ENCODE measurements at regions not wholly inside any gene's neighbourhood (a gene's known extent, or its start where the extent isn't known, plus 50 kb on each side); places are given as distances from the start of the nearest gene placed in this dataset.

DNA sequence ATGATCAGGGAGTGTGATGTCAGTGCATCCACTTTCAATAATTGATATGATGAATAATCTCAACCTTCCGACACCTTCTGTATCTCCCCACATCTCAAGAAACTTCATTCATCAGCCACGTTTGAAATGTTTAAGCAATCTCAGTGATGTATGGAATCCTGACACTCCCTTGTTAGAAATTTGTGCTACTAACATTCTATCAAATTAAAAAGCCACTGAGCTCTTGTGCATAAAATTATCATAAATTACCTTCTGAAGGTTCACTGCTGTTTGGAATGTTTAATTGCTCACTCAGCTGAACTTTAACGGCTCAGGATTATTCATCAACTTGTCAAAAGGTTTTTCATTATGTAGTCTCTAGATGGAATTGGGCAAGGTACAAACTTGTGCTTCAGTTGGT lies 108.4 kb upstream of the DPH6 start:
- no TSS peak for BruUV-seq (replicated peaks)
- Histone ChIP-seq H3K4me3 (no peak overlapping the region), H3K36me3 (ENCODE audit: control insufficient read depth, insufficient read depth, low read length) (no peaks in the 10 kb centered on the region), H4K20me1 (replicated peaks; ENCODE audit: control insufficient read depth, insufficient read depth, low read length) (no peaks in the 10 kb centered on the region), H3K4me2 (ENCODE audit: insufficient read depth, low read length) (no peak overlapping the region), H3K9ac (ENCODE audit: insufficient read depth in 1 of 2, low read depth in 2 of 2, low read length in 2 of 2) (no peak overlapping the region), H3K9me3 (replicated peaks; ENCODE audit: control insufficient read depth, insufficient read depth, low read depth, low read length) (no peaks in the 10 kb centered on the region; the same call in 1 of the 2 replicates), H3K79me2 (ENCODE audit: control insufficient read depth, insufficient read depth, low read length) (no peaks in the 10 kb centered on the region), H3K4me1 (replicated peaks in 1 of 2; ENCODE audit: control insufficient read depth in 2 of 2, insufficient read depth in 2 of 2, low read length in 2 of 2) (no peaks in the 10 kb centered on the region), H3K9me1 (ENCODE audit: control insufficient read depth, insufficient read depth, low read length) (no peaks in the 10 kb centered on the region), H3K27ac (ENCODE audit: extremely low read depth, low read depth, low read length) (no peak overlapping the region), H2AFZ (ENCODE audit: low read depth, low read length) (no peak overlapping the region), H3K27me3 (ENCODE audit: control insufficient read depth in 2 of 2, insufficient read depth in 2 of 2, low read length in 2 of 2) (no peaks in the 10 kb centered on the region)
- WGBS (ENCODE audit: insufficient coverage, low coverage, missing lambda C conversion rate) = 11% methylated on average over 3 of the region's 3 CpGs
- ChIA-PET CTCF (ENCODE audit: low intra/inter-chr PET ratio) (no interaction called here), POLR2A (interaction anchor here (1.2 kb wide), 1 partner anchor 68 kb away, joined by 3 read pairs; no protein-coding TSS in a partner anchor)
- DNase-seq (ENCODE audit: extremely low read depth in 1 of 4, low spot score in 3 of 4) (no peak), ATAC-seq (no peak), FAIRE-seq (no peak)
- intact Hi-C loops (cut with micrococcal nuclease) = no loop called here
- TF ChIP-seq PRDM10 (IDR thresholded peaks at IDR 0.05; ENCODE audit: partially characterized antibody) = no peak
- no peak for TF ChIP-seq TSC22D4 (tag; IDR thresholded peaks at IDR 0.05)
- no peak for TF ChIP-seq WHSC1 (IDR thresholded peaks at IDR 0.05; ENCODE audit: low read length)
- TF ChIP-seq, protein P1, sequence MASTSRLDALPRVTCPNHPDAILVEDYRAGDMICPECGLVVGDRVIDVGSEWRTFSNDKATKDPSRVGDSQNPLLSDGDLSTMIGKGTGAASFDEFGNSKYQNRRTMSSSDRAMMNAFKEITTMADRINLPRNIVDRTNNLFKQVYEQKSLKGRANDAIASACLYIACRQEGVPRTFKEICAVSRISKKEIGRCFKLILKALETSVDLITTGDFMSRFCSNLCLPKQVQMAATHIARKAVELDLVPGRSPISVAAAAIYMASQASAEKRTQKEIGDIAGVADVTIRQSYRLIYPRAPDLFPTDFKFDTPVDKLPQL (IDR thresholded peaks at IDR 0.05; ENCODE audit: extremely low read depth, insufficient read length) = no peak
- TF ChIP-seq CBFA2T2 (conservative IDR thresholded peaks at IDR 0.05) = no peak
- no peak for TF ChIP-seq POLR2A (conservative IDR thresholded peaks at IDR 0.05)
- TF ChIP-seq ZNF561 (CRISPR knock-in tag; conservative IDR thresholded peaks at IDR 0.05) = no peak
- no peak for TF ChIP-seq SOX6 (IDR thresholded peaks at IDR 0.05)
- TF ChIP-seq HMGN3 (IDR thresholded peaks at IDR 0.05; ENCODE audit: borderline replicate concordance, extremely low read depth, insufficient read length, low read depth, low read length) = no peak
- TF ChIP-seq, protein P2, sequence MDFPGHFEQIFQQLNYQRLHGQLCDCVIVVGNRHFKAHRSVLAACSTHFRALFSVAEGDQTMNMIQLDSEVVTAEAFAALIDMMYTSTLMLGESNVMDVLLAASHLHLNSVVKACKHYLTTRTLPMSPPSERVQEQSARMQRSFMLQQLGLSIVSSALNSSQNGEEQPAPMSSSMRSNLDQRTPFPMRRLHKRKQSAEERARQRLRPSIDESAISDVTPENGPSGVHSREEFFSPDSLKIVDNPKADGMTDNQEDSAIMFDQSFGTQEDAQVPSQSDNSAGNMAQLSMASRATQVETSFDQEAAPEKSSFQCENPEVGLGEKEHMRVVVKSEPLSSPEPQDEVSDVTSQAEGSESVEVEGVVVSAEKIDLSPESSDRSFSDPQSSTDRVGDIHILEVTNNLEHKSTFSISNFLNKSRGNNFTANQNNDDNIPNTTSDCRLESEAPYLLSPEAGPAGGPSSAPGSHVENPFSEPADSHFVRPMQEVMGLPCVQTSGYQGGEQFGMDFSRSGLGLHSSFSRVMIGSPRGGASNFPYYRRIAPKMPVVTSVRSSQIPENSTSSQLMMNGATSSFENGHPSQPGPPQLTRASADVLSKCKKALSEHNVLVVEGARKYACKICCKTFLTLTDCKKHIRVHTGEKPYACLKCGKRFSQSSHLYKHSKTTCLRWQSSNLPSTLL (IDR thresholded peaks at IDR 0.05) = no peak
- TF ChIP-seq ELF2 (CRISPR knock-in tag; IDR thresholded peaks at IDR 0.05) = no peak
- TF ChIP-seq NR3C1 (CRISPR knock-in tag; IDR thresholded peaks at IDR 0.05) = no peak
- TF ChIP-seq LARP7 (IDR thresholded peaks at IDR 0.05) = no peak
- in situ Hi-C loops (cut with MboI) = no loop called here
